Upper lobe of left lung (tissue), 4 donors: ENCODE measurements at regions not wholly inside any gene's neighbourhood (a gene's known extent, or its start where the extent isn't known, plus 50 kb on each side); places are given as distances from the start of the nearest gene placed in this dataset.

Experiments
- EP300 ChIP-seq, 4 donors: sonication (generic); formaldehyde crosslinking; IDR thresholded peaks; one replicate each; pipeline ENCODE4 v1.5.1; 2017; ENCODE audit warnings: antibody characterized with exemption in 4 of 4, control low read depth in 2 of 4
- POLR2A ChIP-seq, 4 donors: fragments of 450-650 bp; IDR thresholded peaks; one replicate each; pipeline ENCODE4 v1.5.1; 2016 to 2017; ENCODE audit warnings: antibody characterized with exemption in 4 of 4, mild to moderate bottlenecking in 2 of 4
- POLR2AphosphoS5 ChIP-seq, 2 donors: sonication (generic); formaldehyde crosslinking; IDR thresholded peaks; one replicate each; pipeline ENCODE4 v1.5.1; 2017; ENCODE audit warnings: antibody characterized with exemption in 2 of 2
- TF ChIP-seq, protein P1 (sequence below), 6 experiments: fragments of 450-650 bp in 4 of 6; fragments of 200-600 bp in 2 of 6; sonication (generic) in 2 of 6; IDR thresholded peaks; one replicate each; pipeline ENCODE4 v1.5.1; 2016 to 2019; ENCODE audit warnings: antibody characterized with exemption in 6 of 6

DNA sequence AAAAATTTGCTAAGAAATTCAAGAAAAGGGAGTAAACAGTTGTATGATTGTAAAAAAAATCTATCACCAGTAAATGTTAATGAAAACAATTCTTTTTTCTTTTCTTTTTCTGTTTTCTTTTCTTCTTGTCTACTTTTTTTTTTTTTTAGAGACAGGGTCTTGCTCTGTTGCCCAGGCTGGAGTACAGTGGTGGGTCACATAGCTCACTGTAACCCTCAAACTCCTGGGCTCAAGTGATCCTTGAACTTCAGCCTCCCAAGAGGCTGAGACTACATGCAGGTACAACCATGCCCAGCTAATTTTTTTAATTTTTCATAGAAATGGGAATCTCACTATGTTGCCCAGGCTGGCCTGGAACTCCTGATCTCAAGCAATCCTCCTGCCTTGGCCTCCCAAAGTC lies 57.2 kb upstream of the SIAH1 start:
- TF ChIP-seq, protein P1, sequence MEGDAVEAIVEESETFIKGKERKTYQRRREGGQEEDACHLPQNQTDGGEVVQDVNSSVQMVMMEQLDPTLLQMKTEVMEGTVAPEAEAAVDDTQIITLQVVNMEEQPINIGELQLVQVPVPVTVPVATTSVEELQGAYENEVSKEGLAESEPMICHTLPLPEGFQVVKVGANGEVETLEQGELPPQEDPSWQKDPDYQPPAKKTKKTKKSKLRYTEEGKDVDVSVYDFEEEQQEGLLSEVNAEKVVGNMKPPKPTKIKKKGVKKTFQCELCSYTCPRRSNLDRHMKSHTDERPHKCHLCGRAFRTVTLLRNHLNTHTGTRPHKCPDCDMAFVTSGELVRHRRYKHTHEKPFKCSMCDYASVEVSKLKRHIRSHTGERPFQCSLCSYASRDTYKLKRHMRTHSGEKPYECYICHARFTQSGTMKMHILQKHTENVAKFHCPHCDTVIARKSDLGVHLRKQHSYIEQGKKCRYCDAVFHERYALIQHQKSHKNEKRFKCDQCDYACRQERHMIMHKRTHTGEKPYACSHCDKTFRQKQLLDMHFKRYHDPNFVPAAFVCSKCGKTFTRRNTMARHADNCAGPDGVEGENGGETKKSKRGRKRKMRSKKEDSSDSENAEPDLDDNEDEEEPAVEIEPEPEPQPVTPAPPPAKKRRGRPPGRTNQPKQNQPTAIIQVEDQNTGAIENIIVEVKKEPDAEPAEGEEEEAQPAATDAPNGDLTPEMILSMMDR (IDR thresholded peaks at IDR 0.05): no peak
- TF ChIP-seq POLR2A (IDR thresholded peaks at IDR 0.05): no peak
- TF ChIP-seq POLR2AphosphoS5 (IDR thresholded peaks at IDR 0.05): no peak
- TF ChIP-seq EP300 (IDR thresholded peaks at IDR 0.05): no peak
